ENCODE measurements at regions not wholly inside any gene's neighbourhood (a gene's known extent, or its start where the extent isn't known, plus 50 kb on each side); places are given as distances from the start of the nearest gene placed in this dataset.

GRCh38 chrX:84932814-84933213 lies 70.9 kb upstream of the APOOL start:
- no peak for TF ChIP-seq SUZ12 (IDR thresholded peaks at IDR 0.05; ENCODE audit: low read length)
- no peak for TF ChIP-seq MAX (IDR thresholded peaks at IDR 0.05)
- no peak for TF ChIP-seq GTF2F1 (IDR thresholded peaks at IDR 0.05; ENCODE audit: borderline replicate concordance, low read depth, low read length)
- no peak for TF ChIP-seq CBX8 (IDR thresholded peaks at IDR 0.05; ENCODE audit: borderline replicate concordance, low read depth, low read length)
- no peak for TF ChIP-seq USF2 (IDR thresholded peaks at IDR 0.05; ENCODE audit: low read length)
- no peak for TF ChIP-seq CTCF (IDR thresholded peaks at IDR 0.05; ENCODE audit: control extremely low read depth in 1 of 3, insufficient read depth in 1 of 3, low read depth in 1 of 3, low read length in 3 of 3)

Data from H1 (cell line).